Endothelial cell of umbilical vein (primary cell): ENCODE measurements at regions not wholly inside any gene's neighbourhood (a gene's known extent, or its start where the extent isn't known, plus 50 kb on each side); places are given as distances from the start of the nearest gene placed in this dataset.
"Not testable (repeated sequence)": the region's sequence is repeated elsewhere in the genome, so short reads cannot be mapped to it uniquely, and the experiment has no call there.

Experiments
- BruUV-seq: library from RNA; stranded (reverse); fragments of 400-500 nt; replicated peaks from 2 replicates; lab custom pipeline; 2021; lab: Mats Ljungman, UMichigan
- CTCF ChIA-PET: fragments of 300-600, 350-600 bp; sonication (Branson Sonifier 250); formaldehyde crosslinking; loops from one replicate; lab custom pipeline; 2021; ENCODE audit warnings: antibody characterized with exemption, inconsistent platforms; lab: Charles Lee
- POLR2A ChIA-PET: fragments of 300-600, 350-600 bp; sonication (Branson Sonifier 250); formaldehyde crosslinking; loops from one replicate; lab custom pipeline; 2021; ENCODE audit warnings: antibody characterized with exemption, inconsistent platforms; lab: Charles Lee
- DNase-seq: peaks from one replicate; pipeline ENCODE4 v3.0.0-alpha.2; 2011; ENCODE audit warnings: low read depth, low spot score
- FAIRE-seq: peaks from 2 replicates; lab custom pipeline; 2011; peaks lifted over from hg19 to GRCh38; lab: Jason Lieb, UNC
- H2AFZ ChIP-seq: 2 replicates; pipeline ENCODE4 v1.6.0; 2012; ENCODE audit warnings: low read depth, low read length, control low read depth, inconsistent platforms
- H3K27ac ChIP-seq: 2 replicates; pipeline ENCODE4 v1.5.1; 2011; ENCODE audit warnings: low read depth, mild to moderate bottlenecking, control low read depth, low read length, moderate library complexity; ENCODE audit not compliant: insufficient read depth
- H3K27me3 ChIP-seq, 2 experiments: 2 replicates each; pipeline versions ENCODE4 v1.6.0 to v1.6.1; 2011; ENCODE audit warnings: low read length in 2 of 2, mixed read lengths in 1 of 2; ENCODE audit not compliant: control insufficient read depth in 2 of 2, insufficient read depth in 2 of 2
- H3K36me3 ChIP-seq, 2 experiments: 2 replicates in 1 of 2; 3 replicates in 1 of 2; pipeline ENCODE4 v1.5.1; 2011; ENCODE audit warnings: low read length in 2 of 2, mild to moderate bottlenecking in 1 of 2, moderate library complexity in 1 of 2; ENCODE audit not compliant: control insufficient read depth in 2 of 2, insufficient read depth in 2 of 2; ENCODE audit errors: extremely low read depth in 1 of 2
- H3K4me1 ChIP-seq: 3 replicates; pipeline ENCODE4 v1.5.1; 2011; ENCODE audit warnings: mild to moderate bottlenecking, low read length; ENCODE audit not compliant: control insufficient read depth, insufficient read depth; ENCODE audit errors: extremely low read depth
- H3K4me2 ChIP-seq: 2 replicates; pipeline ENCODE4 v1.6.1; 2011; ENCODE audit warnings: low read length, control low read depth, mixed read lengths; ENCODE audit not compliant: insufficient read depth
- H3K4me3 ChIP-seq, 3 experiments: fragments of 200-600 bp in 1 of 3; sonication (generic), shearing (Covaris generic) in 1 of 3; replicated peaks in 1 of 3; 2 replicates each; pipeline ENCODE4 v1.5.1; 2011 to 2016; ENCODE audit warnings: control low read depth in 3 of 3, low read length in 3 of 3, mild to moderate bottlenecking in 2 of 3, inconsistent platforms in 1 of 3, low read depth in 1 of 3, moderate library complexity in 1 of 3; ENCODE audit not compliant: insufficient read depth in 1 of 3
- H3K79me2 ChIP-seq: 2 replicates; pipeline ENCODE4 v1.6.0; 2012; ENCODE audit warnings: low read length, inconsistent platforms; ENCODE audit not compliant: control insufficient read depth, insufficient read depth
- H3K9ac ChIP-seq: replicated peaks from 2 replicates; pipeline ENCODE3; 2011; ENCODE audit warnings: low read length, control low read depth; ENCODE audit not compliant: insufficient read depth; ENCODE audit errors: extremely low read depth
- H3K9me1 ChIP-seq: replicated peaks from 3 replicates; pipeline ENCODE4 v1.6.0; 2011; ENCODE audit warnings: mild to moderate bottlenecking, low read length; ENCODE audit not compliant: control insufficient read depth, insufficient read depth; ENCODE audit errors: extremely low read depth
- H3K9me3 ChIP-seq: replicated peaks from 2 replicates; pipeline ENCODE4 v1.5.1; 2012; ENCODE audit warnings: low read length, inconsistent platforms; ENCODE audit not compliant: control insufficient read depth, insufficient read depth
- H4K20me1 ChIP-seq: replicated peaks from 2 replicates; pipeline ENCODE3; 2011; ENCODE audit warnings: mild to moderate bottlenecking, low read length; ENCODE audit not compliant: control insufficient read depth, insufficient read depth; ENCODE audit errors: extremely low read depth
- CTCF ChIP-seq, 2 donors: IDR thresholded peaks; 1 replicate in 1 of 2; 2 replicates in 1 of 2; pipeline ENCODE4 v1.5.1; 2011; ENCODE audit warnings: low read length in 2 of 2, mild to moderate bottlenecking in 2 of 2, moderate library complexity in 2 of 2, control low read depth in 1 of 2, inconsistent platforms in 1 of 2, low read depth in 1 of 2; ENCODE audit not compliant: insufficient read depth in 1 of 2; ENCODE audit errors: extremely low read depth in 1 of 2
- FOS ChIP-seq: IDR thresholded peaks from 2 replicates; pipeline ENCODE4 v1.6.1; 2011; ENCODE audit warnings: mild to moderate bottlenecking, low read length, moderate library complexity, borderline replicate concordance; ENCODE audit not compliant: insufficient read depth
- GATA2 ChIP-seq: IDR thresholded peaks from 2 replicates; pipeline ENCODE4 v1.7.0; 2011; ENCODE audit warnings: low read depth, mild to moderate bottlenecking, moderate library complexity, mixed read lengths, low read length; ENCODE audit not compliant: insufficient read length, insufficient read depth
- JUN ChIP-seq: IDR thresholded peaks from 2 replicates; pipeline ENCODE4 v1.6.1; 2011; ENCODE audit warnings: borderline replicate concordance, low read depth; ENCODE audit not compliant: insufficient read length, insufficient read depth
- MYC ChIP-seq: IDR thresholded peaks from one replicate; pipeline ENCODE4 v1.6.1; 2011; ENCODE audit warnings: mild to moderate bottlenecking, low read depth, low read length
- dilution Hi-C: fragments of 300-500 bp; cut with MboI; formaldehyde crosslinking; loops from one replicate; pipeline ENCODE4 v1.15.0; 2019; ENCODE audit warnings: low sequenced_read_pairs; ENCODE audit not compliant: extremely low pct_ligation_motif_present
- intact Hi-C: fragments of 100-400 bp; cut with micrococcal nuclease; formaldehyde crosslinking; loops from one replicate; pipeline ENCODE4 v1.10.0; 2022

- POLR2A ChIA-PET, result no interaction called here
- Histone ChIP-seq H4K20me1 (no peaks in the 10 kb centered on the region), H2AFZ (no peak overlapping the region), H3K4me3 (no peak overlapping the region), H3K27me3 (peaks cover 0 to 3% of the 10 kb centered on the region in 2 experiments), H3K27ac (no peak overlapping the region), H3K9ac (no peak overlapping the region), H3K9me3 (no peaks in the 10 kb centered on the region), H3K4me2 (no peak overlapping the region), H3K36me3 (no peaks in the 10 kb centered on the region), H3K4me1 (no peaks in the 10 kb centered on the region), H3K79me2 (no peaks in the 10 kb centered on the region), H3K9me1 (no peaks in the 10 kb centered on the region)
- CTCF ChIA-PET, result interaction anchor here (1.4 kb wide), 1 partner anchor 38 kb away, joined by 6 read pairs; no protein-coding TSS in a partner anchor
- dilution Hi-C loops, result no loop called here
- FAIRE-seq (no peak), DNase-seq (no peak)
- TF ChIP-seq FOS (no peak), MYC (no peak), CTCF (IDR thresholded peaks at IDR 0.05; ENCODE audit: extremely low read depth in 1 of 2, insufficient read depth in 1 of 2, low read depth in 1 of 2, low read length in 2 of 2) (peak in 1 of 2 donors; percentile 11), JUN (no peak), GATA2 (no peak)
- intact Hi-C loops, result no loop called here
- no TSS peak for BruUV-seq
These were observed 118.6 kb upstream of the CARD11 start for GRCh38 chr7:3162289-3162688.

GRCh38 chr7:3162798-3163197, 119.1 kb upstream of the CARD11 start:
- BruUV-seq, H3K9ac ChIP-seq, intact Hi-C loops, H4K20me1 ChIP-seq, H3K4me2 ChIP-seq, POLR2A ChIA-PET, H3K4me1 ChIP-seq, H3K27me3 ChIP-seq, H3K9me3 ChIP-seq, H3K4me3 ChIP-seq, H3K9me1 ChIP-seq, H3K36me3 ChIP-seq, H2AFZ ChIP-seq, FAIRE-seq, H3K79me2 ChIP-seq, dilution Hi-C loops, H3K27ac ChIP-seq, DNase-seq: not testable (repeated sequence)
- CTCF ChIA-PET, result interaction anchor here (1.4 kb wide), 1 partner anchor 37 kb away, joined by 6 read pairs; no protein-coding TSS in a partner anchor
